ENCODE measurements at regions not wholly inside any gene's neighbourhood (a gene's known extent, or its start where the extent isn't known, plus 50 kb on each side); places are given as distances from the start of the nearest gene placed in this dataset.
"Not testable (repeated sequence)": the region's sequence is repeated elsewhere in the genome, so short reads cannot be mapped to it uniquely, and the experiment has no call there.

- TF ChIP-seq CTCF (IDR thresholded peaks at IDR 0.05 in 2 of 3, conservative IDR thresholded peaks at IDR 0.05 in 1 of 3; ENCODE audit: borderline replicate concordance in 1 of 3, insufficient read depth in 1 of 3, low read depth in 2 of 3, low read length in 2 of 3); JUND (IDR thresholded peaks at IDR 0.05); EGR1 (IDR thresholded peaks at IDR 0.05; ENCODE audit: low read depth); POLR2A (IDR thresholded peaks at IDR 0.05; ENCODE audit: borderline replicate concordance, extremely low read depth, insufficient read depth, insufficient read length); YY1 (IDR thresholded peaks at IDR 0.05; ENCODE audit: extremely low read depth, insufficient replicate concordance, low read depth, low read length); RAD21 (IDR thresholded peaks at IDR 0.05; ENCODE audit: low read depth); POLR2AphosphoS5 (IDR thresholded peaks at IDR 0.05; ENCODE audit: low read depth, low read length): not testable (repeated sequence)
These were observed 325.7 kb downstream of the CACNA1B start for GRCh38 chr9:138203304-138203703.
